Limb (tissue), 2 donors: ENCODE measurements at regions not wholly inside any gene's neighbourhood (a gene's known extent, or its start where the extent isn't known, plus 50 kb on each side); places are given as distances from the start of the nearest gene placed in this dataset.
A peak's percentile ranks its signal among the peaks of the same experiment; 100 is the strongest.

Experiments
- DNase-seq, 2 donors: peaks; one replicate each; pipeline ENCODE4 v3.0.0-alpha.2; 2016; ENCODE audit errors: extremely low spot score in 2 of 2

DNA sequence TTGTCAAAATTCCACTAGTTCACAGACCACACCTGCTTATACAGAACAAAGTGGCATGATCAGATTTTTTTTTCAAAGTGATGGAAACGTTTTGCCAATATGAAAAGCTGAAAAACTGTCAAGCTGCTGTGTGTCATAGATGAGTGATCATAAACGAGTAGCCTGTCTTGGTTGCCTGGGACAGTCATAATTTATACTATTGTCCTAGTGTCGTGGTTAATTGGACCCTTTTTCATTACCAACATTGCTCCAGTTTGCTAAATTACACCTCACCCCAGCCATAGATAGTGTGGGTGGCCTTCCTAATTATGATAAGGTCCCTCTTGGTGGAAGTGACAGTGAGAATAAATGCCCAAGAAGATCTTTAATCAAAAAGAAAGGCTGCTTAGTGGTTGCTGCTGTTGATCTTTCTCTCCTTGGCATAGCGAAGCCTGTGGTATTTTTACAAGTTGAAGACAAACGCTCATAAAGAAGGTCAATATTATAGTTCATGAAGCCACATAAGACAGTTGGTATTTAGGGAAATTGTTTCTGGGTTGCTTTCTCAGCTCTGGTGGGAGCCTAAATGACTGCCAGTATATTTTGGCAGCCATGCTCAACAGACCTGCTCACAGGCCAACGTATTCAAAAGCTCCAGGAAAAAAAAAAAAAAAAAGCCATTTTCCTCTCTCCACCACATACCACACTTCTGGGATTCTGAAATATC lies 478.1 kb downstream of the PLA2G4A start:
- DNase-seq: no peak

DNA sequence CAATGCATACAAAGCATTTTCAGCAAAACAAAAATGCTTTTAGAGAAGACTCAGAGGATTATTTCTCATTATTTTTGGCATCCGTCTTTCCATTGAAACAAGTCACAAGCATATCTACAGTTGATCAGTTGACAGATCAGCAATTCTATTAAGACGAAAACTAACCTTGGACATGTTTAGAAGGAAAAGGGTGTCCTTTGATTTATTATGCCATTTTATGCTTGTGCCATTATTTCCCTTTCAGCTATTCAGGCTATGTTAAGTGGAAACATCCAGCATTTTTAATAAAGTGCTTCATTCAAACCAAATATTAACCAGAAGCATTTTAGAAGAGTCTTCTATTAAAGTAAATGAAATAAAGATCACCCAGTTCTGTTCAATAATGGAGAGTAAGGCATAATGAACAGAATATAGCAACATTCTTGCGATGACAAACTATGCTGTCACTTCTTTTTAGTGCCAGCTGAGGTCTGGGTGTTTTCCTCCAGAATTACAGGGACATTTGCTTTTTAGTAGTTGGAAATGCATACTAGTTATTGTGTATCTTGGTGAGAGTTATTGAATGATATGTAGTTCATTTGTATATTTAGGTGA lies 481.4 kb downstream of the PLA2G4A start:
- DNase-seq: no peak

DNA sequence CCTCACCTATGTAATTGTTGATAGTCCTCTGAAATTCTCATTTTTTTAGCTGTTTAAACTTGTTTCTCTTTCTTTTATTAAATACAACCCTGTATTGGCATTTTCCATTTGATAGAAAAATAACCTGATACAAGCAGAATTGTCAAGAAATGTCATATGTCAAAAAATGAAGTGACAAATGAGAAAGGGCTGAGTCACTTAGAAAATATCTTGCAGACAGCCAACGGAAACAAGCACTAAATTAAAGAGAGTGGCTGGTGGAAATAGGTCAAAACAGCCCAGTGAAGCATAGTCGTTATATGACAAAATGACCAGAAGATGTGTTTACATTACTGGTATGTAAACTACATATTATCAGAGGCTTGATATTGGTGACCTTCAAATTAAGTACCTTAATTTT lies 484.4 kb downstream of the PLA2G4A start:
- no peak for DNase-seq

DNA sequence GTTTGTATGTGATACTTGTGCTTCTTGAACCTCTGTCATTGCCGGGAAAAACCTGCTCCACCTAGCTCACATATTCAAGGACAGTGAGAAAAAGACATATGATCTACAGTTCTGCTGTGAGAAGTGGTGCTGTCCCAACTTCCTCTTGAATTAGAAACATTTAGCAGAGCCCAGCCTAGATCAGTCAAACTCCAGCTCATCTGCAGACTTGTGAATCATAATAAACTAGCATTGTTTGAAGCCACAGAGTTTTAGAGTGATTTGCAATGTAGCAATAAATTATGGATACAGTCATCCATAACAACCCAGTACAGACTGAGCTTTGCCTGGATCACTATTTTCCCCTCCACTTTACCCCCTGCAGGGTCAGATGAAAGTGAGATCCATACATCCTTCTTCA lies 497.8 kb downstream of the PLA2G4A start:
- no peak for DNase-seq

DNA sequence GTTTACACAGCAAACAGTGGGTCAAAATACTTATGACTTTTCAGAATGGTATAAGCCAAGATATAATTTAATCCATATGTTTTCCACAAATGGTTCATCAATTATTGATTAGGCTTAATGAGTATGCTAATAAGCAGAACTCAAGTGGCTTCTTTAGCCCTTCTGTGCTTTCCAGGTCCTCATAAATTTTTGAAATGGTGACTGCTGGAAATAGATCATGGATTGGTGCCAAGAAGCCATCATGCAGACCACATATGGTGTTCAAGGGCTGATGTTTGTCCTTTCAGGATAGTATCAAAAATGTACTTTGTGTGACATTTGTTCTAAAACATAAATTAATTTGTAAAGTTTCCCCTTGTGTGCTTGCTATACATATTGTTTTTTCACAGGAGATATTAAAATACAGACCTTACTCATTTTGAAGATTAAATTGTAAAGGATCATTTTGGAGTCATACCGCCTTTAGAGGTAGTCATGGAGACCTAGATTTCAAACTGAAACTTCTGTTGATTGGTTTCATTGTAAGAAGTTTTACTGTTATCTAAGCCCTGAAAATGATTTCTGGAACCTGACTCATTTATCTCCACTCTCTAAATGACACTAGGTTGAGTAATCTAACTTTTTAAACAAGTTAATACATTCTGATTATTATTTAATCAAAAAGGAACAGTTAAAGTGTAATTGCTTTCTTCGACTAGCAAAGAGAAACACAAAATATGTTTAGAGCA lies 507.9 kb downstream of the PLA2G4A start:
- no peak for DNase-seq

DNA sequence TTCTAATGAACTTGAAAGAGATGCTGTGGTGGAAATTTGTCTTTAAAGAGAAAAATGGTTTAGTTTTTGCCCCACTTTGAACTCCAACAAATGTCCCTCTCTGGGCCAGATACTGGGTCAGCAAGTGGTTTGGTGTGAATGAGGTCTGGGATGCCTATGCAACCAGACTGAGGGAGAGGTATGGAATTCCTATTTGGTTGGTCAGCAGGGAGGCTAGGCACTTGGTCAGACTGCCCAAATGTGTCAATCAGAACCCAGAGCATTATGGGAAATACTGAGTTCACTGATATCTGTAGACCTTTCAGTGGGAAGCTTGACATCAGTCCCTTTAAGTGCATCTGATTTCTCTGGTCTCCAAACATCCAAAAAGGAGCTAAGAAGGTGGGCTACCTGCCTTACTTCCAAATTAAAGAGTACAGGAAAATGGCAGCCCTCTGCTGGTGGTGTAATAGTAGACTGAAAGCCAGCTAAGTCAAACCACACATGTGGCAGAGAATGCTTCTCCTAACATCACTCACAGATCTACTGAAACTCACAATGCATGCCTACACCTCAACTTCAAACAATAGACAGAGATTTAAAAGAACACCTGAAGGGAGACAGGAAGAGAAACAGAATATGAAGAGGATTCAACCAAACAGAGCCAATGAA lies 510.1 kb downstream of the PLA2G4A start:
- no peak for DNase-seq

DNA sequence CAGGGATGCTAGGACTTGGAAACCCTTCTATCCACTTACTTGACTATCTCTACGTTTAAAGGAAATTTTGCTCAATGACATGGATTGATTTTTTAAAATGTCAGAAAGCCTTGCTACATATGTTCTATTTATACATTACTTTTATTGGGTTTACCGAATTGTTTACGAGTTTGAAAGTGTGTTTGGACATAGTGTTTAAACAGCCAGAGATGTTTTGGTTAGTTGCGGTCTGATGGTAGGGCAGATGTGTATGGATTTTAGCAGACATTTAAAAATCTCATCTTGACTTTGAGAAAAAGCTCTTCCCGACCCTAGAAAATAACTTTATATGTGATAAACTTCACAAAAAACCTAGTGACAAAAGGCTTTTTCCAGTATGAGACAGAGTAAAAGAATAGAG lies 513.7 kb downstream of the PLA2G4A start:
- DNase-seq: no peak

DNA sequence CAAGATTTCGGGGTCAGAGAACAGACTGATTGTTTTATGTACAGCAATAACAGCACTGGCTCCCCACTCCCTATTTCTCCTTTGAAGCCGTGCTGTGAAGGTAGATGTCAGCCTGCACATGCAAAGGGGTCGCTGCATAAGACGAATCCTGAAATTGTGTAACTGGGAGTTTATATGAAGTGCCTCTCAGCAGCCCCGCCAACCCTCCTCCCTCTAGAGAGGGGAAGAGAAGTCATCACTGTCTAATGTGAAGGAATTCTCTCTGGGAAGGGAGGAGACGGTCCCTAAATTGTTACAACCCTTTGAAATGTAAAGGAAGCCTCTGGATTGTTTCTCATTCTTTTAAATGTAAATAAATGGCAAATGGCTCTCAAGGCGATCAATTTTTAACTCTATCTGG lies 545.3 kb downstream of the PLA2G4A start:
- DNase-seq: no peak

DNA sequence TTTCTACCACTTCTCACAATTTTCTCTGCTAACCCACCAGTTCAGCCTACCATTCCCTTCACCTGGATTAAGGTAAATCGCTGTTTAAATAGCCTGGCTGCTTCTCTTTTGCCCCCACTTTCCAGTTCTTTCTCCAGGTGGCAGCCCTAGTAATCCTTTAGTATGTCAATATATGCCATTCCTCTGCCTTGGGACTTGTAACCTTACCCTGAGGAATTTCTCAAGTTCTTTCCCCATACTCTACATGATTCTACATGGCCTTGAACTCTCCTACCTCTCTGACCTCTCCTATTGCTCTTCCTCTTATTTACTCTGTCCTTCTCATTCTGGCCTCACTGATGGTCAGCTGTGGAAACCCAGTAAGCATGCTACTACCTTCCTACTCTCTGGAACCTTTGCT lies 546.0 kb downstream of the PLA2G4A start:
- DNase-seq: no peak

DNA sequence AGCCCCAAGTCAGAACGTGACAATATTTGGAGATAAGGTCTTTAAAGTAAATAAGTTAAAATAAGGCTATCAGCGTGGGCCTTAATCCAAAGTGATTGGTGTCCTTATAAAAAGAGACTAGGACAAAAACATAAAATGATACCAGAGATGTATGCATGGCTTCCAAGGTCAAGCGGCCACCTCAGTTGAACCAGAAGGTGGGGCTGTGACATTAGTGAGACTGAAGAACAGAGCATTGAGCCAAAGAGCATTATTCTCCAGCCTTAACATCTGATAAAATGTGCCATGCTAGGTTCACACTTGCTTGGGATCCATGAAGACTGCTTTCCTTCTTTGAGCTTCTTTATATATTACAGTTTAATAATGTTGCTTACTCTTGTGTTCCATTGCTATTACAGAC lies 554.6 kb downstream of the PLA2G4A start:
- DNase-seq: no peak

DNA sequence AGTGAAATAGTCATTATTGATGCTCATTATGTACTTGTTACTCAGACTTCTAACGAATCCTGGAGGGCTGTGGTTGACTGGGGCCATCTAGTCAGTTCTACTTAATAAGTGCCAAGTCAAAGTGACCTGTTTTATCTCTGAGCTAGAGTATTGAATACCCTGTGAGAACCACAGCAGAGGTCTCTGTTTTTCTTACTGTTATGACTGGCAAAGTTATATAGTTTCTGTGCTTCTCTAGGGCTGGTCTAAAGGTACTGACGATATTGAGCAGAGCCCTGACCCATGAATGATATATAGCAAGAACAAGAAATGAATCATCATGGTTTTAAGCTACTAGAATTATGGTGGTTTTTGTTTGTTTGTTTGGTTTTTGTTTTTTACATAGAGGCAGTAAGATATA lies 555.8 kb downstream of the PLA2G4A start:
- DNase-seq: no peak

DNA sequence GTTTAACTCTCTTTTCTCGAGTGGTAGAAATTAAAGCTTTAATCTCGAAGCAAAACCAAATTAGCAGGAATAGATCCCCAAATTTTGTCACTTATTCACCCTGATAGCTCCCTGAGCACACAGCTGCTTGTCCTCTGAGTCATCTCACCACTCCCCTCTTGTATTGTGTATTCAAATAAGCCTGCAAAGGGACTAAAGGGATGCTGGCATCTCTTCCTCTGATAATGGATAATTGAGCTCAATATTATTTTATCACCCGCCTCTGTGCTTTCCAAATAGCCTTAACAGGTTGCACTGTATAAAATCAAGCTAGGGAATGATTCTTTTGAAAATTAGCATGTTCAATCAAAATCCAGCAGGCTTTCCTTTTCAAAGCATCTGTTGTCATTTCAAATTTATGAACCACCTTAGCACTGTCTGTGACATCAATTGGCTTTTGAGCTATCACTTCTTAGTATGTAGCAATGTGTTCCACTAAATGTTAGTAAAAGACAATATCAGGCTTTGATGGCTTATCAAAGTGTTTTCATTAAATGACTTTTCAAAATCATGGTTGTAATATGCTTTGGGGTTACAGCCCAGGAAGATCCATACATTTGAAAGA lies 561.6 kb downstream of the PLA2G4A start:
- no peak for DNase-seq

DNA sequence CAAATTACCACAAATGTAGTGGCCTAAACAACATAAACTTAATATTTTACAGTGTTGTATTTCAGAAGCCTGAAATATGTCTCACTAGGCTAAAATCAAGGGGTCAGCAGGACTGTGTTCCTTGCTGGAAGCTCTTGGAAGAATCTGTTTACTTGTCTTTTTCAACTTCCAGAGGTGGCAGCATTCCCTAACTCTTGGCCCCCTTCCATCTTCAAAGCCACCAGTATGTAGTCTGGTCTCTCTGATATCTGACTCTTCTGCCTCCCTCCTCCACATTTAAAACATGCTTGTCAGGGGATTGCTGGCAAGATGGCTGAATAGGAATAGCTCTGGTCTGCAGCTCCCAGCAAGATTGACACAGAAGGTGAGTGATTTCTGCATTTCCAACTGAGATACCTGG lies 567.5 kb downstream of the PLA2G4A start:
- no peak for DNase-seq

DNA sequence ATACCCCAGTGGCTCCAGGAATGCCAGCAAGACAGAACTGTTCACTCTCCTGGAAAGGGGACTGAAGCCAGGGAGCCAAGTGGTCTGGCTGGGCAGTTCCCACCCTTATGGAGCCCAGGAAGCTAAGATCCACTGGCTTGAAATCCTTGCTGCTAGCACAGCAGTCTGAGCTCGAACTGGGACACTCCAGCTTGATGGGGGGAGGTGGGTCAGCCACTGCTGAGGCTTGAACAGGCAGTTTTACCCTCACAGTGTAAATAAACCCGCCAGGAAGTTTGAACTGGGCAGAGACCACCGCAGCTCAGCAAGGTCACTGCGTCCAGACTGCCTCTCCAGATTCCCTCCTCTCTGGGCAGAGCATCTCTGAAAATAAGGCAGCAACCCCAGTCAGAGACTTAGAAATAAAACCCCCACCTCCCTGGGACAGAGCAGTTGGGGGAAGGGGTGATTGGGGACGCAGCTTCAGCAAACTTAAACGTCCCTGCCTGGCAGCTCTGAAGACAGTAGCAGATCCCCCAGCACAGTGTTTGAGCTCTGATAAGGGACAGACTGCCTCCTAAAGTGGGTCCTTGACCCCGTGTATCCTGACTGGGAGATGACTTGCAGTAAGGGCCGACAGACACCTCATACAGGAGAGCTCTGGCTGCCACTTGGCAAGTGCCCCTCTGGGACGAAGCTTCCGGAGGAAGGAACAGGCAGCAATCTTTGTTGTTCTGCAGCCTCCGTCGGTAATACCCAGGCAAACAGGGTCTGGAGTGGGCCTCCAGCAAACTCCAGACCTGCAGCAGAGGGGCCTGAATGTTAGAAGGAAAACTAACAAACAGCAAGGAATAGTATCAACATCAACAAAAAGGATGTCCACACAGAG lies 568.4 kb downstream of the PLA2G4A start:
- DNase-seq: no peak

DNA sequence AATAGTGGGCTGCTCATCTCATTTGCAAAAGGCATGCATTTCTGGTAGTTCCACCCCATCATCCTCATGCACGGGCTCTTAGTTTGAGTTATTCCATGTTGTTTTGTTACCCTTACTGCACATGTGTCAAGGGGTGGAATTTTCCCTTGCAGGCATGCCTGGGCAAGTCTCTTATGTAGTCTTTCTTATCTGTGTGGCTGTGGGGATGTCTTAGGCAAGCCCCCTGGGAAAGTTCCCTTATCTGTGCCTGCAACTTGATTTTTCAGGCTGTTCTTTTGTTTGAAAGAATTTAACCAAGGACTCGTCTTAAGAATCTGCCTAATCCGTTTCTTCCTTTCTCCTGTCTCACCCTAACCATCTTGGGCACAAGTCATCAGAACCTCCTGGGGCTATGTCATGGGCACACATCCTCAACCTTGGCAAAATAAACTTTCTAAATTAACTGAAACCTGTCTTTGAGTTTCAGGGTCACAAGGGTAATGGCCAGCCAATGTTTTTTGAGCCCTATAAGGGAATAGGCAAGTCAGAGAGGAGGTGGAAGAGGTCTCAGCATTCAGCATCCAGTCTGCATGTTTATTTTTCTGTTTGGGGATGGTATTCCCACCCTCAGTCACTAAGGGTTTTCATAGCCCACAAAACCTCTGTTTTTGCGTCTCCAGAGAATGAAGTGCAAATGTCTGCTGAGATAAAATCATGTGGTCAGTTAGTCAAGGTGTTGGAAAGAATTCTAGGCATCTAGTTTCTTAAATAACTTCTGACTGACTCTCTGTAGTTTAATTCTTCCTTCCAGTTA lies 579.7 kb downstream of the PLA2G4A start:
- DNase-seq: no peak

DNA sequence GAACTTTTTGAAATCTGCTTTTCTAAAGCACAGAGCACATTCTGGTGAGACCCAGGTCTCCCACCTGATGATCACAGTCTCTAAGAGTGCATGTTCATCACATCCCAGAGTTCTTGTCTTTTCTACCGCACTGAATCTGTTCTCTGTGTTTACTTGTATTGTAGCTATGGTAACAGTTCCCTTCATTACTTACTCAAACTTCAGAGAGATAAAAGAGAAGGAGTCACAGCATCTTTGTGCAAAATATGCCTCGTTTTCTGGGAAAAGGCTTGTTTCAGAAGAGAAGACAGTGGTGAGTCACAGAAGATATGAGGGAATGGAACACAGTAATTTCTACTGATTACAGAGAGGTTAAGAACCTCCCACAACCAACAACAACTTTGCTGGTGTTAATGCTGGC lies 580.6 kb downstream of the PLA2G4A start:
- no peak for DNase-seq

DNA sequence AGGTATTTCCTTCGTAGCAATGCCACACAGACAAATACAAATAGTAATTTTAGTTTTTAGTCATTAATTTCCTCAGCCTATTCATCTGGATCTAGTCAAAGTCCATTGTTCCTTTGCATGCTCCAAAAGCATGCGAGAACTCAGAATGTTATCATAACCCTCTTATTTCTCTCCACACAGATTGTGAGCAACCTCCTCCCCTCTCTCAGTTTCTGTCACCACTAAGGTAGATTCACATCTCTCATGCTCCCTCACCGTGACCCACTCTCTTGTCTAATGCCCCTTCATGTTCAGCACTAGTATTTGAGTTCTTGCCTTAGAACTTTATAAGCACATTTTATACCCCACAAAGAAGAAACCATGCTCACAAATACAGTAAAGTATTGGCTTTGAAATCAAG lies 582.4 kb downstream of the PLA2G4A start:
- no peak for DNase-seq

DNA sequence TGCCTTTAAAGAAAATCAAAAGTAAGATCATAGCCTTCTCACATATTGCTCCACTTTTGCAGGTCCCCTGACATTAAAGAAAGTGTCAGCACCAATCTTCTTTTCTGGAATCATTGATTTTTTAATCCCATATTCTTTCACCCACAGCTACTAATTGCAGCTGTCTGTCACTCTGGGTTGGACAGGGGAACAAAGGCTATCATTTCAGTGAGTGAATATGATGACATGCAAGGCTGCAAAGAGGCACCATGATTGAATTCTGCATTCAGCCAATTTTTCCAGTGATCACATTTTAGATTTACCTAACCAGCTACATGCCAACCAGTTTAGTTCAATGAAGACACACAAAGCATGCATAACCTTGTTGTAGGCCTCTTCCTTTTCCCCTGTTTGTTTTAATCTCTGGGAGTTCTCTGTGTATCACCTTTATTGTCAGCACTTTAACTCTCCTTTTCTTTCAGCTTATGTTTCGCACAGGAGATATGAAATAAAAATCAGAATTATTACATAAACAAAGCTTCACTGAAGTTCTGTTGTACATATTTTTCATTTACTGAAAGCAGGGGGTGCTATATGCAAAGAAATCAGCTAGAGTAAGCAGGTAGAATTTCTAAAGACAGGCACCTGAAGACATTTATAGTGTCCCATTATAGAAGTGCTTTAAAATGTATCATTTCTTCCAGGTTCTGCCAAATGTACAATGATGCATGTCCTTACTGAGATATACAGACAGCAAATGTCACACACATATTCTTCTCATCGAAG lies 584.8 kb downstream of the PLA2G4A start:
- DNase-seq: peak in 1 of 2 donors; percentile 27

DNA sequence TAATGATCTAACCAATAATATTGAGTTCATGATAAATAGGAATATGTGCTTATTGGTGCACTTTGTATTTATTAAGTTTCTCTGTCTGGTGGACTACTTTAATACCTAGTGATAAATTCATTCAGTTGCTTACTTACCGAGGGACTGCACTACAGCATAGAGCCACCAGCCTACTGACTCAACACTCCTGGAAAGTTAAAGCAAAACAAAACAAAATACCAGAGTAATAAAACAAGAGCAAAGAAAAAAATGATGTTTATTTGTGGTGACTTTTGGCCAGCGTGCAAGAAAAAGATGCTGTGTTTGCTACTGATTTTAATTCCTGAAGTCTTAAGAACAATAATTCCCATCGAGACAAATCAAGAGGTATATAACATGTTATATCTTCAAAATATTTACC lies 586.3 kb downstream of the PLA2G4A start:
- no peak for DNase-seq
